Activated effector memory CD4-positive, alpha-beta T cell treated with anti-CD3 and anti-CD28 coated beads, Interleukin-2, amount 50 U/mL, for 16 hours (primary cell): ENCODE measurements at regions not wholly inside any gene's neighbourhood (a gene's known extent, or its start where the extent isn't known, plus 50 kb on each side); places are given as distances from the start of the nearest gene placed in this dataset.
"Not testable (repeated sequence)": the region's sequence is repeated elsewhere in the genome, so short reads cannot be mapped to it uniquely, and the experiment has no call there.

Experiments used
- DNase-seq: peaks from one replicate; pipeline ENCODE4 v3.0.0-alpha.2; 2020

GRCh38 chr4:115187136-115187535 lies 73.7 kb upstream of the NDST4 start:
- DNase-seq, result no peak

GRCh38 chr4:115179438-115180062 lies 66.1 kb upstream of the NDST4 start:
- peak; percentile 59 for DNase-seq

DNA sequence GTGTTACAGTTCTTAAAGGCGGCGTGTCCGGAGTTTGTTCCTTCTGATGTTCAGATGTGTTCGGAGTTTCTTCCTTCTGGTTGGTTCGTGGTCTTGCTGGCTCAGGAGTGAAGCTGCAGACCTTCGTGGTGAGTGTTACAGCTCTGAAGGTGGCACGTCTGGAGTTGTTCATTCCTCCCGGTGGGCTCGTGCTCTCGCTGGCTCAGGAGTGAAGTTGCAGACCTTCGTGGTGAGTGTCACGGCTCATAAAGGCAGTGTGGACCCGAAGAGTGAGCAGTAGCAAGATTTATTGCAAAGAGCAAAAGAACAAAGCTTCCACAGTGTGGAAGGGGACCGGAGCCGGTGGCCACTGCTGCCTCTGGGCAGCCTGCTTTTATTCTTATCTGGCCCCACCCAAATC lies 65.3 kb upstream of the NDST4 start:
- DNase-seq, result not testable (repeated sequence)

GRCh38 chr4:115171220-115171619 lies 57.8 kb upstream of the NDST4 start:
- DNase-seq, result no peak

DNA sequence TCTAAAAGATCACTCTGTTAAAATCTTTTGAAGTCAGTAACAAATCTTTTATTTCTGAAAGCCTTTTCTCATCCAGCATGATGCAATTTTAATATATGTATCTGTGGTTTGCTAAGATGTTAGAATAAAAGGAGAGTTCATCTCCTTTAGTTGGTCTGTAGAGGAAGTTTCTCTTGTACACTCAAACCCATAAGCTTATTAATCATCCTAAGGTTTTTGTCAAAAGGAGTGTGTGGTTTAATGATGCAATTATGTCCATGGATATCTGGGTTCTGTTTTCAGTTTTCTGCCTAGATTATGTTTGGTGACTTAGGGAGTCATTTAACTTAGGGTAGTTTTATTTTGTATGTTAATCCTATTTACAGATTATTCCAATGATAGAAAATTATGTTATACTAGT lies 52.1 kb upstream of the NDST4 start:
- no peak for DNase-seq
